Astrocyte (in vitro differentiated cells and primary cell): ENCODE measurements at regions not wholly inside any gene's neighbourhood (a gene's known extent, or its start where the extent isn't known, plus 50 kb on each side); places are given as distances from the start of the nearest gene placed in this dataset.

Source experiments
- DNase-seq: peaks from one replicate; pipeline ENCODE4 v3.0.0-alpha.2; 2010; ENCODE audit warnings: low read depth
- FAIRE-seq: peaks from 2 replicates; lab custom pipeline; 2011; peaks lifted over from hg19 to GRCh38; lab: Jason Lieb, UNC
- H2AFZ ChIP-seq: 2 replicates; pipeline ENCODE4 v1.6.0; 2012; ENCODE audit warnings: low read depth, low read length, inconsistent platforms
- H3K27ac ChIP-seq: 2 replicates; pipeline ENCODE4 v1.5.1; 2011; ENCODE audit warnings: low read depth, low read length, inconsistent platforms
- H3K27me3 ChIP-seq: 2 replicates; pipeline ENCODE4 v1.6.0; 2011; ENCODE audit warnings: low read length, inconsistent platforms; ENCODE audit not compliant: insufficient read depth
- H3K36me3 ChIP-seq: 2 replicates; pipeline ENCODE4 v1.5.1; 2011; ENCODE audit warnings: low read length, inconsistent platforms; ENCODE audit not compliant: insufficient read depth
- H3K4me1 ChIP-seq: 2 replicates; pipeline ENCODE4 v1.5.1; 2011; ENCODE audit warnings: low read length, inconsistent platforms; ENCODE audit not compliant: insufficient read depth
- H3K4me2 ChIP-seq: 2 replicates; pipeline ENCODE4 v1.6.0; 2012; ENCODE audit warnings: low read length, inconsistent platforms
- H3K4me3 ChIP-seq: 2 replicates; pipeline ENCODE4 v1.5.1; 2011; ENCODE audit warnings: low read depth, mild to moderate bottlenecking, low read length, inconsistent platforms; ENCODE audit not compliant: insufficient read depth
- H3K79me2 ChIP-seq: 2 replicates; pipeline ENCODE4 v1.6.0; 2012; ENCODE audit warnings: mild to moderate bottlenecking, low read length, inconsistent platforms; ENCODE audit not compliant: insufficient read depth
- H3K9ac ChIP-seq: 2 replicates; pipeline ENCODE4 v1.6.0; 2012; ENCODE audit warnings: mild to moderate bottlenecking, low read length, inconsistent platforms
- H3K9me3 ChIP-seq: 2 replicates; pipeline ENCODE4 v1.5.1; 2012; ENCODE audit warnings: low read depth, mild to moderate bottlenecking, low read length, inconsistent platforms; ENCODE audit not compliant: insufficient read depth
- H4K20me1 ChIP-seq: 2 replicates; pipeline ENCODE4 v1.6.0; 2012; ENCODE audit warnings: low read length, inconsistent platforms; ENCODE audit not compliant: insufficient read depth
- H3K27ac Mint-ChIP-seq: one replicate; pipeline ENCODE4 v1.8.0; 2021; ENCODE audit warnings: mild to moderate bottlenecking, mixed read lengths; ENCODE audit not compliant: unreplicated experiment
- H3K27me3 Mint-ChIP-seq: one replicate; pipeline ENCODE4 v1.8.0; 2021; ENCODE audit warnings: low read depth, mixed read lengths; ENCODE audit not compliant: unreplicated experiment
- H3K36me3 Mint-ChIP-seq: one replicate; pipeline ENCODE4 v1.8.0; 2021; ENCODE audit warnings: low read depth, mixed read lengths; ENCODE audit not compliant: unreplicated experiment
- H3K4me1 Mint-ChIP-seq: one replicate; pipeline ENCODE4 v1.8.0; 2021; ENCODE audit warnings: low read depth, mixed read lengths; ENCODE audit not compliant: unreplicated experiment
- H3K4me3 Mint-ChIP-seq: one replicate; pipeline ENCODE4 v1.8.0; 2021; ENCODE audit warnings: mild to moderate bottlenecking, moderate library complexity, mixed read lengths; ENCODE audit not compliant: unreplicated experiment
- H3K9me3 Mint-ChIP-seq: one replicate; pipeline ENCODE4 v1.8.0; 2021; ENCODE audit warnings: mild to moderate bottlenecking, mixed read lengths; ENCODE audit not compliant: unreplicated experiment
- CTCF ChIP-seq: IDR thresholded peaks from 2 replicates; pipeline ENCODE4 v1.5.1; 2011; ENCODE audit warnings: low read depth, mild to moderate bottlenecking, inconsistent platforms, low read length, moderate library complexity; ENCODE audit not compliant: insufficient read depth
- EZH2 ChIP-seq: IDR thresholded peaks from 2 replicates; pipeline ENCODE4 v1.6.1; 2012; ENCODE audit warnings: mild to moderate bottlenecking, low read length, inconsistent platforms; ENCODE audit not compliant: insufficient read depth

- H3K4me3 ChIP-seq: no peak overlapping the region
- Mint-ChIP-seq H3K27ac (no peak overlapping the region), H3K27me3 (peaks cover 74% of the 10 kb centered on the region), H3K36me3 (no peaks in the 10 kb centered on the region), H3K4me3 (no peak overlapping the region), H3K4me1 (no peaks in the 10 kb centered on the region), H3K9me3 (no peaks in the 10 kb centered on the region)
- no peaks in the 10 kb centered on the region for H3K36me3 ChIP-seq
- H3K4me2 ChIP-seq: no peak overlapping the region
- TF ChIP-seq EZH2: no peak
- TF ChIP-seq CTCF: no peak
- H3K79me2 ChIP-seq: peaks cover 99% of the 10 kb centered on the region
- H4K20me1 ChIP-seq: no peaks in the 10 kb centered on the region
- DNase-seq (no peak), FAIRE-seq (no peak)
- no peaks in the 10 kb centered on the region for H3K27me3 ChIP-seq
- peaks cover 43% of the 10 kb centered on the region for H3K4me1 ChIP-seq
- H2AFZ ChIP-seq: no peak overlapping the region
- no peak overlapping the region for H3K9ac ChIP-seq
- H3K9me3 ChIP-seq: no peaks in the 10 kb centered on the region
- H3K27ac ChIP-seq: no peak overlapping the region
Measured at GRCh38 chr22:46061124-46061500, 84.2 kb upstream of the WNT7B start.

GRCh38 chr22:46061501-46062231 lies 84.7 kb upstream of the WNT7B start:
- peaks cover 99% of the 10 kb centered on the region for H3K79me2 ChIP-seq
- H3K4me1 Mint-ChIP-seq: no peaks in the 10 kb centered on the region
- H3K9me3 ChIP-seq: no peaks in the 10 kb centered on the region
- H3K27ac Mint-ChIP-seq: no peak overlapping the region
- no peak overlapping the region for H2AFZ ChIP-seq
- H4K20me1 ChIP-seq: no peaks in the 10 kb centered on the region
- H3K4me3 ChIP-seq: no peak overlapping the region
- no peaks in the 10 kb centered on the region for H3K36me3 ChIP-seq
- no peak overlapping the region for H3K4me2 ChIP-seq
- H3K4me3 Mint-ChIP-seq: no peak overlapping the region
- no peaks in the 10 kb centered on the region for H3K27me3 ChIP-seq
- FAIRE-seq: no peak
- H3K4me1 ChIP-seq: peaks cover 42% of the 10 kb centered on the region
- no peak overlapping the region for H3K27ac ChIP-seq
- TF ChIP-seq CTCF (no peak), EZH2 (no peak)
- peaks cover 71% of the 10 kb centered on the region for H3K27me3 Mint-ChIP-seq
- no peak overlapping the region for H3K9ac ChIP-seq
- no peak for DNase-seq
- H3K9me3 Mint-ChIP-seq: no peaks in the 10 kb centered on the region
- H3K36me3 Mint-ChIP-seq: no peaks in the 10 kb centered on the region

- no peak overlapping the region for H2AFZ ChIP-seq
- H3K27ac ChIP-seq: no peak overlapping the region
- peaks cover 99% of the 10 kb centered on the region for H3K79me2 ChIP-seq
- no peaks in the 10 kb centered on the region for H3K9me3 Mint-ChIP-seq
- no peaks in the 10 kb centered on the region for H3K27me3 ChIP-seq
- no peaks in the 10 kb centered on the region for H4K20me1 ChIP-seq
- no peaks in the 10 kb centered on the region for H3K36me3 ChIP-seq
- no peak for FAIRE-seq
- H3K4me1 Mint-ChIP-seq: no peaks in the 10 kb centered on the region
- DNase-seq: no peak
- no peaks in the 10 kb centered on the region for H3K36me3 Mint-ChIP-seq
- TF ChIP-seq EZH2: no peak
- TF ChIP-seq CTCF: no peak
- no peak overlapping the region for H3K4me3 ChIP-seq
- H3K4me1 ChIP-seq: peaks cover 42% of the 10 kb centered on the region
- H3K4me2 ChIP-seq: no peak overlapping the region
- no peak overlapping the region for H3K27ac Mint-ChIP-seq
- H3K27me3 Mint-ChIP-seq: peaks cover 76% of the 10 kb centered on the region
- no peaks in the 10 kb centered on the region for H3K9me3 ChIP-seq
- no peak overlapping the region for H3K4me3 Mint-ChIP-seq
- peak overlapping the region; percentile 15 for H3K9ac ChIP-seq
Measured at GRCh38 chr22:46062232-46062615, 85.3 kb upstream of the WNT7B start.
